A673 (cell line): ENCODE measurements at regions not wholly inside any gene's neighbourhood (a gene's known extent, or its start where the extent isn't known, plus 50 kb on each side); places are given as distances from the start of the nearest gene placed in this dataset.

Experiments used
- BruUV-seq: library from RNA; stranded (reverse); fragments of 400-500 nt; replicated peaks from 2 replicates; lab custom pipeline; 2021; lab: Mats Ljungman, UMichigan
- CTCF ChIA-PET: fragments of 300-600 bp; sonication (Branson Sonifier 250); formaldehyde crosslinking; loops from one replicate; lab custom pipeline; 2022; ENCODE audit warnings: antibody characterized with exemption; lab: Charles Lee
- POLR2A ChIA-PET: fragments of 300-600 bp; sonication (Branson Sonifier 250); formaldehyde crosslinking; loops from one replicate; lab custom pipeline; 2022; ENCODE audit warnings: antibody characterized with exemption; ENCODE audit not compliant: low non-redundant PET; lab: Charles Lee
- DNase-seq: peaks from one replicate; pipeline ENCODE4 v3.0.0-alpha.2; 2015; ENCODE audit warnings: low spot score
- H3K27ac ChIP-seq: fragments of 200-600 bp; sonication (generic); 2 replicates; pipeline ENCODE4 v1.5.1; 2016; ENCODE audit warnings: mixed run types, low read depth, mild to moderate bottlenecking, mixed read lengths, antibody characterized with exemption, low read length; ENCODE audit not compliant: poor library complexity, severe bottlenecking
- H3K27me3 ChIP-seq: fragments of 200-600 bp; sonication (generic); replicated peaks from 2 replicates; pipeline ENCODE4 v1.6.1; 2017; ENCODE audit warnings: mixed run types, low read depth, mild to moderate bottlenecking, mixed read lengths, antibody characterized with exemption, low read length; ENCODE audit not compliant: insufficient read depth, poor library complexity
- H3K36me3 ChIP-seq: fragments of 200-600 bp; sonication (generic); 2 replicates; pipeline ENCODE4 v1.6.1; 2016; ENCODE audit warnings: mixed run types, mild to moderate bottlenecking, mixed read lengths, antibody characterized with exemption, low read length; ENCODE audit not compliant: insufficient read depth, poor library complexity, severe bottlenecking
- H3K4me1 ChIP-seq: fragments of 200-600 bp; sonication (generic); 2 replicates; pipeline ENCODE4 v1.6.1; 2017; ENCODE audit warnings: mixed run types, mild to moderate bottlenecking, mixed read lengths, antibody characterized with exemption, low read length; ENCODE audit not compliant: insufficient read depth, poor library complexity, severe bottlenecking
- H3K4me3 ChIP-seq: fragments of 200-600 bp; sonication (generic); 2 replicates; pipeline ENCODE4 v1.5.1; 2016; ENCODE audit warnings: low read depth, mixed run types, mild to moderate bottlenecking, mixed read lengths, low read length; ENCODE audit not compliant: poor library complexity, severe bottlenecking
- H3K9me3 ChIP-seq: fragments of 200-600 bp; sonication (generic); 2 replicates; pipeline ENCODE4 v1.6.1; 2016; ENCODE audit warnings: mixed run types, low read depth, mild to moderate bottlenecking, mixed read lengths, antibody characterized with exemption, low read length; ENCODE audit not compliant: poor library complexity, severe bottlenecking
- EZH2 ChIP-seq: fragments of 200-600 bp; sonication (generic); IDR thresholded peaks from 2 replicates; pipeline ENCODE4 v1.6.1; 2017; ENCODE audit warnings: borderline replicate concordance, low read depth, mild to moderate bottlenecking, mixed read lengths, antibody characterized with exemption, low read length; ENCODE audit not compliant: poor library complexity, severe bottlenecking
- intact Hi-C: fragments of 100-400 bp; cut with micrococcal nuclease; formaldehyde crosslinking; loops from one replicate; pipeline ENCODE4 v1.10.0; 2022; ENCODE audit not compliant: unreplicated experiment
- TF ChIP-seq, protein P1 (sequence below): fragments of 300-800, 200-600 bp; sonication (generic); conservative IDR thresholded peaks from 2 replicates; pipeline ENCODE4 v1.5.1; 2017; ENCODE audit warnings: low read depth, mild to moderate bottlenecking, antibody characterized with exemption, low read length, moderate library complexity, mixed read lengths

DNA sequence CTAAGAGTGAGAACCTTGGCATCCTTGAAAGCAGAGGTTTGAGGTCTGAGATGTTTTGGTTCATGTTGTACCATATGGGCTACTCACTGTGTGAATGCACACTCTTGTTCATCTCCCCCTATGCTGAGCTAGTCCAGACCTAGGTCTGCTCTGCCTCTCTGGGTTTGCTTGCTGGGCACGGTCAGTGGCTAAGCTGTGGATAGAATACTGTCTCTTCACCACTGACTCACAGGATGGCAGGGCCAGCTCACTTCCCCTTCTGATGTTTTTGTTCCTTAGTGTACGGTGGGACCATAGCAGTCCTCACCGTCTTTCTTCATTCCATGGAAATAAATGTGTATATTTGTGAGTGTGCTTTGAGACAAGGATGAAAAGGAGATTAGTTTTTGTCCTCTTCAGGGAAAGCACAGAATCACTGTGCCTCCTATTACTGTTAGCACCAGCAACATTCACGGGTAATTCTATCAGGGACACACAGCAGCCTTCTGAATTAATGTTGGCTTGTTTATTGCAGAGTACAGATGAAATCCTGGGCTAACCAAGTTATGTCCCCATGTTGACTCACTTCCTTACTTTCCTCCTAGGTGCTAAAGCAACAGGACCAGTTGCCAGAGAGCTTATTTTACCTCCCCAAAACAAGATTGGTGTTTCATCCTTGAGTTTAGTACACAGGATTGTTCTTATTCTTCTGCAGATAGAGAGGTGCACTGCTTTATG is 56.9 kb upstream of the IVNS1ABP start:
- no peak for DNase-seq
- no peaks in the 10 kb centered on the region for H3K4me1 ChIP-seq
- CTCF ChIA-PET = no interaction called here

DNA sequence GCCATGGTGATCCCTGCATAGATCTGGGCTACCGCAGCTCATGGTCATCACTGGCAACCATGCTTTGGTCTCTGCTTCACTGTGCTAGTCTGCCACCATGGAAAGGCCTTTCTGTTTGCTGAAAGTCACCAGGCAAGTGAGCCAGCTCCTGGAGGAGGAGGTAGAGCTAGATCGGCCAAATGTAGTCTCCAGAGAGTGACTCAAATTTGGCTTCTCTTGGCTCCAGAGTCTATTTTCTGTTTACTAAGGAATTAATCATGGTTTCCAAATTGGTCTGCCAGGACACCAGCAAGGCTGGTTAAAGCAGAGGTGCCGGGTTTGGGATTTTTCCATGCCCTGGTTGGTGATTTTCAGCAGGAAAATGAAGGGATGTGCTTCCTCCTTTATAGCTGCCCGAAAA is 52.7 kb upstream of the IVNS1ABP start:
- Histone ChIP-seq H3K27me3 (no peaks in the 10 kb centered on the region), H3K27ac (no peak overlapping the region), H3K9me3 (no peaks in the 10 kb centered on the region), H3K36me3 (no peaks in the 10 kb centered on the region), H3K4me3 (no peak overlapping the region), H3K4me1 (peaks cover 11% of the 10 kb centered on the region)
- no TSS peak for BruUV-seq
- DNase-seq = no peak
- TF ChIP-seq EZH2 = no peak
- TF ChIP-seq, protein P1, sequence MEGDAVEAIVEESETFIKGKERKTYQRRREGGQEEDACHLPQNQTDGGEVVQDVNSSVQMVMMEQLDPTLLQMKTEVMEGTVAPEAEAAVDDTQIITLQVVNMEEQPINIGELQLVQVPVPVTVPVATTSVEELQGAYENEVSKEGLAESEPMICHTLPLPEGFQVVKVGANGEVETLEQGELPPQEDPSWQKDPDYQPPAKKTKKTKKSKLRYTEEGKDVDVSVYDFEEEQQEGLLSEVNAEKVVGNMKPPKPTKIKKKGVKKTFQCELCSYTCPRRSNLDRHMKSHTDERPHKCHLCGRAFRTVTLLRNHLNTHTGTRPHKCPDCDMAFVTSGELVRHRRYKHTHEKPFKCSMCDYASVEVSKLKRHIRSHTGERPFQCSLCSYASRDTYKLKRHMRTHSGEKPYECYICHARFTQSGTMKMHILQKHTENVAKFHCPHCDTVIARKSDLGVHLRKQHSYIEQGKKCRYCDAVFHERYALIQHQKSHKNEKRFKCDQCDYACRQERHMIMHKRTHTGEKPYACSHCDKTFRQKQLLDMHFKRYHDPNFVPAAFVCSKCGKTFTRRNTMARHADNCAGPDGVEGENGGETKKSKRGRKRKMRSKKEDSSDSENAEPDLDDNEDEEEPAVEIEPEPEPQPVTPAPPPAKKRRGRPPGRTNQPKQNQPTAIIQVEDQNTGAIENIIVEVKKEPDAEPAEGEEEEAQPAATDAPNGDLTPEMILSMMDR = no peak
- POLR2A ChIA-PET = interaction anchor here (0.6 kb wide), 1 partner anchor 89 kb away, joined by 4 read pairs; no protein-coding TSS in a partner anchor
- CTCF ChIA-PET = no interaction called here
- intact Hi-C loops = no loop called here

More for the DNA sequence above, 56.9 kb upstream of the IVNS1ABP start:
- Histone ChIP-seq H3K27ac (no peak overlapping the region), H3K27me3 (no peaks in the 10 kb centered on the region), H3K36me3 (no peaks in the 10 kb centered on the region), H3K4me3 (no peak overlapping the region), H3K9me3 (no peaks in the 10 kb centered on the region)
- POLR2A ChIA-PET = no interaction called here
- TF ChIP-seq, protein P1 = no peak
- no peak for TF ChIP-seq EZH2
- intact Hi-C loops = no loop called here
- no TSS peak for BruUV-seq

GRCh38 chr1:185368913-185369491 is 52.0 kb upstream of the IVNS1ABP start:
- CTCF ChIA-PET = no interaction called here

More at GRCh38 chr1:185368913-185369491, 52.0 kb upstream of the IVNS1ABP start:
- no peaks in the 10 kb centered on the region for H3K27me3 ChIP-seq
- intact Hi-C loops = no loop called here
- no peaks in the 10 kb centered on the region for H3K36me3 ChIP-seq
- POLR2A ChIA-PET = interaction anchor here (0.6 kb wide), 1 partner anchor 89 kb away, joined by 4 read pairs; no protein-coding TSS in a partner anchor
- no peaks in the 10 kb centered on the region for H3K9me3 ChIP-seq
- no peak overlapping the region for H3K27ac ChIP-seq
- H3K4me1 ChIP-seq = peaks cover 11% of the 10 kb centered on the region
- no peak overlapping the region for H3K4me3 ChIP-seq
- TF ChIP-seq, protein P1 = no peak
- TF ChIP-seq EZH2 = no peak
- no peak for DNase-seq
- no TSS peak for BruUV-seq
